ENCODE measurements at regions not wholly inside any gene's neighbourhood (a gene's known extent, or its start where the extent isn't known, plus 50 kb on each side); places are given as distances from the start of the nearest gene placed in this dataset.

- Histone ChIP-seq H3K27ac (ENCODE audit: low read depth in 1 of 2, low read length in 2 of 2) (no peak overlapping the region), H3K27me3 (ENCODE audit: control insufficient read depth in 4 of 4, insufficient read depth in 4 of 4, low read length in 3 of 4) (peaks cover 0 to 2% (median 0%) of the 10 kb centered on the region in 4 donors), H3K36me3 (ENCODE audit: control insufficient read depth in 4 of 4, insufficient read depth in 3 of 4, low read depth in 1 of 4, low read length in 3 of 4) (no peaks in the 10 kb centered on the region), H3K4me3 (ENCODE audit: low read depth in 1 of 3, low read length in 3 of 3) (no peak overlapping the region), H3K4me1 (ENCODE audit: control insufficient read depth in 4 of 4, insufficient read depth in 4 of 4, low read length in 3 of 4) (no peaks in the 10 kb centered on the region), H3K9ac (ENCODE audit: low read depth in 1 of 2, low read length in 2 of 2) (no peak overlapping the region), H3K9me3 (ENCODE audit: control insufficient read depth in 4 of 4, low read length in 3 of 4) (no peaks in the 10 kb centered on the region)
- no peak for DNase-seq (ENCODE audit: low spot score)
- TF ChIP-seq RAD21 (IDR thresholded peaks at IDR 0.05), result no peak
- no peak for TF ChIP-seq YY1 (IDR thresholded peaks at IDR 0.05)
- no peak for TF ChIP-seq EGR1 (IDR thresholded peaks at IDR 0.05; ENCODE audit: low read depth in 2 of 2)
- no peak for TF ChIP-seq HNF4A (conservative IDR thresholded peaks at IDR 0.05)
- TF ChIP-seq ZBTB33 (IDR thresholded peaks at IDR 0.05), result no peak
- no peak for TF ChIP-seq RXRA (IDR thresholded peaks at IDR 0.05)
- TF ChIP-seq NR2F2 (IDR thresholded peaks at IDR 0.05), result no peak
- TF ChIP-seq JUND (IDR thresholded peaks at IDR 0.05), result no peak
- TF ChIP-seq MAX (IDR thresholded peaks at IDR 0.05), result no peak
- TF ChIP-seq TAF1 (conservative IDR thresholded peaks at IDR 0.05), result no peak
- TF ChIP-seq FOXA2 (IDR thresholded peaks at IDR 0.05), result no peak
- TF ChIP-seq FOXA1 (IDR thresholded peaks at IDR 0.05), result no peak
- no peak for TF ChIP-seq SP1 (IDR thresholded peaks at IDR 0.05)
- no peak for TF ChIP-seq REST (IDR thresholded peaks at IDR 0.05)
- TF ChIP-seq HNF4G (IDR thresholded peaks at IDR 0.05), result no peak
- no peak for TF ChIP-seq GABPA (IDR thresholded peaks at IDR 0.05 in 1 of 2, conservative IDR thresholded peaks at IDR 0.05 in 1 of 2)
- no peak for TF ChIP-seq ATF3 (IDR thresholded peaks at IDR 0.05)
- no peak for TF ChIP-seq CTCF (IDR thresholded peaks at IDR 0.05; ENCODE audit: low read depth, low read length, missing input control)
- 90% methylated on average over 2 of the region's 2 CpGs for WGBS
These were observed 124.3 kb upstream of the CPNE4 start for GRCh38 chr3:132159145-132159544.

Measured in liver (tissue), 8 donors.